Spleen (tissue), 11 donors: ENCODE measurements at regions not wholly inside any gene's neighbourhood (a gene's known extent, or its start where the extent isn't known, plus 50 kb on each side); places are given as distances from the start of the nearest gene placed in this dataset.

Experiments used
- DNase-seq: peaks from one replicate; pipeline ENCODE4 v3.0.0-alpha.2; 2020
- H3K27ac ChIP-seq, 8 donors: fragments of 200-600 bp; sonication (generic) in 7 of 8; 1 replicate in 4 of 8; 2 replicates in 4 of 8; pipeline versions ENCODE4 v1.5.0 to v1.8.0; 2016 to 2021; ENCODE audit warnings: inconsistent platforms in 4 of 8, mild to moderate bottlenecking in 4 of 8, moderate library complexity in 1 of 8
- H3K27me3 ChIP-seq, 7 donors: fragments of 200-600 bp; sonication (generic) in 6 of 7; replicated peaks in 1 of 7; 1 replicate in 4 of 7; 2 replicates in 3 of 7; pipeline versions ENCODE4 v1.5.0 to v1.8.0; 2016 to 2021; ENCODE audit warnings: inconsistent platforms in 3 of 7, mild to moderate bottlenecking in 1 of 7
- H3K36me3 ChIP-seq, 6 donors: fragments of 200-600 bp; sonication (generic) in 5 of 6; 1 replicate in 4 of 6; 2 replicates in 2 of 6; pipeline versions ENCODE4 v1.5.0 to v1.8.0; 2016 to 2021; ENCODE audit warnings: inconsistent platforms in 2 of 6
- H3K4me1 ChIP-seq, 6 donors: fragments of 200-600 bp; sonication (generic) in 5 of 6; 1 replicate in 3 of 6; 2 replicates in 3 of 6; pipeline versions ENCODE4 v1.5.0 to v1.8.0; 2016 to 2021; ENCODE audit warnings: inconsistent platforms in 3 of 6
- H3K4me3 ChIP-seq, 8 donors: fragments of 200-600 bp; sonication (generic) in 7 of 8; 1 replicate in 4 of 8; 2 replicates in 4 of 8; pipeline versions ENCODE4 v1.5.0 to v1.8.0; 2016 to 2021; ENCODE audit warnings: inconsistent platforms in 4 of 8, mild to moderate bottlenecking in 4 of 8, moderate library complexity in 2 of 8
- H3K9me3 ChIP-seq, 8 donors: fragments of 200-600 bp; sonication (generic) in 7 of 8; 1 replicate in 4 of 8; 2 replicates in 4 of 8; pipeline versions ENCODE4 v1.5.0 to v1.8.0; 2016 to 2021; ENCODE audit warnings: inconsistent platforms in 4 of 8
- CTCF ChIP-seq, 11 experiments: fragments of 200-600 bp in 7 of 11; fragments of 450-650 bp in 4 of 11; sonication (generic) in 4 of 11; IDR thresholded peaks in 8 of 11; conservative IDR thresholded peaks in 3 of 11; 1 replicate in 7 of 11; 2 replicates in 4 of 11; pipeline versions ENCODE4 v1.4.0 to v1.8.0; 2016 to 2021; ENCODE audit warnings: antibody characterized with exemption in 11 of 11, inconsistent platforms in 4 of 11, mild to moderate bottlenecking in 1 of 11
- POLR2A ChIP-seq, 3 donors: fragments of 450-650 bp; IDR thresholded peaks; one replicate each; pipeline ENCODE4 v1.5.1; 2017; ENCODE audit warnings: antibody characterized with exemption in 3 of 3, mild to moderate bottlenecking in 1 of 3
- POLR2AphosphoS5 ChIP-seq, 3 donors: sonication (generic); formaldehyde crosslinking; IDR thresholded peaks; one replicate each; pipeline ENCODE4 v1.5.1; 2017; ENCODE audit warnings: antibody characterized with exemption in 3 of 3
- WGBS, 5 donors: extraction: QIAGEN DNeasy Blood & Tissue Kit in 3 of 5; methylation state at CpG; one replicate each; pipeline versions ENCODE4 v1.1.5 to v1.1.7; 2013 to 2018; 5-methylcytosine and 5-hydroxymethylcytosine counted together
- intact Hi-C: fragments of 100-400 bp; cut with DNase I; formaldehyde crosslinking; loops from one replicate; pipeline ENCODE4 v1.15.0; 2023; ENCODE audit warnings: low total_unique reads
- donor health status: healthy with polysubstance abuse.
- donor health status: DM: no; HTN: no; CAD: no; lungs with moderate emphysema.
- donor health status: DM: no; HTN: no; CAD: no.
- donor health status: Bipolar disorder and iron deficiency.
- donor health status: healthy.
- donor health status: DM: no; HTN: no; CAD: no.
- donor health status: DM: yes; HTN: yes; CAD: no.

GRCh38 chr11:107183953-107184352, 165.7 kb upstream of the GUCY1A2 start:
- Histone ChIP-seq H3K9me3 (peaks cover 0 to 3% (median 0%) of the 10 kb centered on the region in 8 donors), H3K27ac (no peak overlapping the region), H3K4me3 (no peak overlapping the region), H3K4me1 (no peaks in the 10 kb centered on the region), H3K27me3 (no peaks in the 10 kb centered on the region), H3K36me3 (no peaks in the 10 kb centered on the region)
- DNase-seq: no peak
- WGBS, 5 donors: 82 to 93% (median 87%) methylated on average over 2 of the region's 2 CpGs
- no peak for TF ChIP-seq CTCF (IDR thresholded peaks at IDR 0.05 in 8 of 11, conservative IDR thresholded peaks at IDR 0.05 in 3 of 11)
- no peak for TF ChIP-seq POLR2A (IDR thresholded peaks at IDR 0.05)
- no peak for TF ChIP-seq POLR2AphosphoS5 (IDR thresholded peaks at IDR 0.05)
- intact Hi-C loops: no loop called here

GRCh38 chr11:107182978-107183377, 164.7 kb upstream of the GUCY1A2 start:
- H3K9me3 ChIP-seq: no peaks in the 10 kb centered on the region
- DNase-seq: no peak
- H3K4me1 ChIP-seq: no peaks in the 10 kb centered on the region
- H3K36me3 ChIP-seq: no peaks in the 10 kb centered on the region
- no peak overlapping the region for H3K4me3 ChIP-seq
- intact Hi-C loops: no loop called here
- TF ChIP-seq POLR2AphosphoS5 (IDR thresholded peaks at IDR 0.05): no peak
- TF ChIP-seq POLR2A (IDR thresholded peaks at IDR 0.05): no peak
- TF ChIP-seq CTCF (IDR thresholded peaks at IDR 0.05 in 8 of 11, conservative IDR thresholded peaks at IDR 0.05 in 3 of 11): no peak
- H3K27ac ChIP-seq: no peak overlapping the region
- no peaks in the 10 kb centered on the region for H3K27me3 ChIP-seq

- 41 to 70% (median 66%) methylated on average over 1 of the region's 1 CpG for WGBS, 5 donors
- no peak for TF ChIP-seq POLR2AphosphoS5 (IDR thresholded peaks at IDR 0.05)
Measured at GRCh38 chr11:107180236-107180635, 162.0 kb upstream of the GUCY1A2 start.

GRCh38 chr11:107179829-107180228, 161.6 kb upstream of the GUCY1A2 start:
- no peak for DNase-seq
- intact Hi-C loops: no loop called here
- peaks cover 0 to 19% (median 7%) of the 10 kb centered on the region in 8 donors for H3K9me3 ChIP-seq
- no peaks in the 10 kb centered on the region for H3K27me3 ChIP-seq
- no peak overlapping the region for H3K27ac ChIP-seq
- H3K4me3 ChIP-seq: no peak overlapping the region
- TF ChIP-seq POLR2A (IDR thresholded peaks at IDR 0.05) (no peak), CTCF (IDR thresholded peaks at IDR 0.05 in 8 of 11, conservative IDR thresholded peaks at IDR 0.05 in 3 of 11) (no peak), POLR2AphosphoS5 (IDR thresholded peaks at IDR 0.05) (no peak)
- H3K4me1 ChIP-seq: no peaks in the 10 kb centered on the region
- WGBS, 5 donors: 50 to 73% (median 62%) methylated on average over 1 of the region's 1 CpG
- no peaks in the 10 kb centered on the region for H3K36me3 ChIP-seq

More at GRCh38 chr11:107180236-107180635, 162.0 kb upstream of the GUCY1A2 start:
- no peak for DNase-seq
- no peaks in the 10 kb centered on the region for H3K36me3 ChIP-seq
- peaks cover 0 to 19% (median 7%) of the 10 kb centered on the region in 8 donors for H3K9me3 ChIP-seq
- no peaks in the 10 kb centered on the region for H3K27me3 ChIP-seq
- H3K4me3 ChIP-seq: no peak overlapping the region
- no peak overlapping the region for H3K27ac ChIP-seq
- no peaks in the 10 kb centered on the region for H3K4me1 ChIP-seq
- intact Hi-C loops: no loop called here

- no peak overlapping the region for H3K4me3 ChIP-seq
- no peak for DNase-seq
- no peaks in the 10 kb centered on the region for H3K4me1 ChIP-seq
- intact Hi-C loops: no loop called here
- WGBS, 5 donors: 87 to 94% (median 87%) methylated on average over 14 to 15 of the region's 15 CpGs
- TF ChIP-seq CTCF (IDR thresholded peaks at IDR 0.05 in 8 of 11, conservative IDR thresholded peaks at IDR 0.05 in 3 of 11) (no peak), POLR2AphosphoS5 (IDR thresholded peaks at IDR 0.05) (no peak), POLR2A (IDR thresholded peaks at IDR 0.05) (no peak)
- H3K36me3 ChIP-seq: no peaks in the 10 kb centered on the region
- H3K27ac ChIP-seq: no peak overlapping the region
- no peaks in the 10 kb centered on the region for H3K27me3 ChIP-seq
- H3K9me3 ChIP-seq: peaks cover 0 to 19% (median 7%) of the 10 kb centered on the region in 8 donors
Measured at GRCh38 chr11:107177106-107177477, 158.8 kb upstream of the GUCY1A2 start.
